ENCODE measurements at regions not wholly inside any gene's neighbourhood (a gene's known extent, or its start where the extent isn't known, plus 50 kb on each side); places are given as distances from the start of the nearest gene placed in this dataset.

- TF ChIP-seq POLR2A (IDR thresholded peaks at IDR 0.05): no peak
- TF ChIP-seq, protein P1, sequence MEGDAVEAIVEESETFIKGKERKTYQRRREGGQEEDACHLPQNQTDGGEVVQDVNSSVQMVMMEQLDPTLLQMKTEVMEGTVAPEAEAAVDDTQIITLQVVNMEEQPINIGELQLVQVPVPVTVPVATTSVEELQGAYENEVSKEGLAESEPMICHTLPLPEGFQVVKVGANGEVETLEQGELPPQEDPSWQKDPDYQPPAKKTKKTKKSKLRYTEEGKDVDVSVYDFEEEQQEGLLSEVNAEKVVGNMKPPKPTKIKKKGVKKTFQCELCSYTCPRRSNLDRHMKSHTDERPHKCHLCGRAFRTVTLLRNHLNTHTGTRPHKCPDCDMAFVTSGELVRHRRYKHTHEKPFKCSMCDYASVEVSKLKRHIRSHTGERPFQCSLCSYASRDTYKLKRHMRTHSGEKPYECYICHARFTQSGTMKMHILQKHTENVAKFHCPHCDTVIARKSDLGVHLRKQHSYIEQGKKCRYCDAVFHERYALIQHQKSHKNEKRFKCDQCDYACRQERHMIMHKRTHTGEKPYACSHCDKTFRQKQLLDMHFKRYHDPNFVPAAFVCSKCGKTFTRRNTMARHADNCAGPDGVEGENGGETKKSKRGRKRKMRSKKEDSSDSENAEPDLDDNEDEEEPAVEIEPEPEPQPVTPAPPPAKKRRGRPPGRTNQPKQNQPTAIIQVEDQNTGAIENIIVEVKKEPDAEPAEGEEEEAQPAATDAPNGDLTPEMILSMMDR (IDR thresholded peaks at IDR 0.05): no peak
Observed at GRCh38 chr12:93149229-93149628, 220.1 kb upstream of the EEA1 start.

All from uterus (tissue), 2 donors.